ENCODE measurements at regions not wholly inside any gene's neighbourhood (a gene's known extent, or its start where the extent isn't known, plus 50 kb on each side); places are given as distances from the start of the nearest gene placed in this dataset.

GRCh38 chr1:222893255-222893654, 78.4 kb downstream of the DISP1 start:
- Histone ChIP-seq H3K9me3 (ENCODE audit: control insufficient read depth in 4 of 4, low read length in 3 of 4) (no peaks in the 10 kb centered on the region), H3K4me1 (ENCODE audit: control insufficient read depth in 4 of 4, insufficient read depth in 4 of 4, low read length in 3 of 4) (no peaks in the 10 kb centered on the region), H3K36me3 (ENCODE audit: control insufficient read depth in 4 of 4, insufficient read depth in 3 of 4, low read depth in 1 of 4, low read length in 3 of 4) (peaks cover 0 to 3% (median 0%) of the 10 kb centered on the region in 4 donors), H3K27me3 (ENCODE audit: control insufficient read depth in 4 of 4, insufficient read depth in 4 of 4, low read length in 3 of 4) (no peaks in the 10 kb centered on the region), H3K9ac (ENCODE audit: low read depth in 1 of 2, low read length in 2 of 2) (no peak overlapping the region), H3K4me3 (ENCODE audit: low read depth in 1 of 3, low read length in 3 of 3) (no peak overlapping the region), H3K27ac (ENCODE audit: low read depth in 1 of 2, low read length in 2 of 2) (no peak overlapping the region)
- 91% methylated on average over 13 of the region's 13 CpGs for WGBS
- DNase-seq (ENCODE audit: low spot score), result no peak
- TF ChIP-seq HNF4G (IDR thresholded peaks at IDR 0.05) (no peak), ZBTB33 (IDR thresholded peaks at IDR 0.05) (no peak), HNF4A (conservative IDR thresholded peaks at IDR 0.05) (no peak), FOXA1 (IDR thresholded peaks at IDR 0.05) (no peak), JUND (IDR thresholded peaks at IDR 0.05) (no peak), EGR1 (IDR thresholded peaks at IDR 0.05; ENCODE audit: low read depth in 2 of 2) (no peak), SP1 (IDR thresholded peaks at IDR 0.05) (no peak), ATF3 (IDR thresholded peaks at IDR 0.05) (no peak), YY1 (IDR thresholded peaks at IDR 0.05) (no peak), CTCF (IDR thresholded peaks at IDR 0.05; ENCODE audit: low read depth, low read length, missing input control) (no peak), RAD21 (IDR thresholded peaks at IDR 0.05) (no peak), TAF1 (conservative IDR thresholded peaks at IDR 0.05) (no peak)

GRCh38 chr1:222894331-222894730, 79.5 kb downstream of the DISP1 start:
- peaks cover 0 to 3% (median 0%) of the 10 kb centered on the region in 4 donors for H3K36me3 ChIP-seq (ENCODE audit: control insufficient read depth in 4 of 4, insufficient read depth in 3 of 4, low read depth in 1 of 4, low read length in 3 of 4)
- 95% methylated on average over 11 of the region's 11 CpGs for WGBS
- DNase-seq (ENCODE audit: low spot score), result no peak

More at GRCh38 chr1:222894331-222894730, 79.5 kb downstream of the DISP1 start:
- no peak overlapping the region for H3K4me3 ChIP-seq (ENCODE audit: low read depth in 1 of 3, low read length in 3 of 3)
- no peak overlapping the region for H3K9ac ChIP-seq (ENCODE audit: low read depth in 1 of 2, low read length in 2 of 2)
- no peak for TF ChIP-seq ZBTB33 (IDR thresholded peaks at IDR 0.05)
- no peak for TF ChIP-seq RAD21 (IDR thresholded peaks at IDR 0.05)
- no peaks in the 10 kb centered on the region for H3K4me1 ChIP-seq (ENCODE audit: control insufficient read depth in 4 of 4, insufficient read depth in 4 of 4, low read length in 3 of 4)
- no peak overlapping the region for H3K27ac ChIP-seq (ENCODE audit: low read depth in 1 of 2, low read length in 2 of 2)
- H3K27me3 ChIP-seq (ENCODE audit: control insufficient read depth in 4 of 4, insufficient read depth in 4 of 4, low read length in 3 of 4), result no peaks in the 10 kb centered on the region
- H3K9me3 ChIP-seq (ENCODE audit: control insufficient read depth in 4 of 4, low read length in 3 of 4), result no peaks in the 10 kb centered on the region
